ENCODE measurements at regions not wholly inside any gene's neighbourhood (a gene's known extent, or its start where the extent isn't known, plus 50 kb on each side); places are given as distances from the start of the nearest gene placed in this dataset.

DNA sequence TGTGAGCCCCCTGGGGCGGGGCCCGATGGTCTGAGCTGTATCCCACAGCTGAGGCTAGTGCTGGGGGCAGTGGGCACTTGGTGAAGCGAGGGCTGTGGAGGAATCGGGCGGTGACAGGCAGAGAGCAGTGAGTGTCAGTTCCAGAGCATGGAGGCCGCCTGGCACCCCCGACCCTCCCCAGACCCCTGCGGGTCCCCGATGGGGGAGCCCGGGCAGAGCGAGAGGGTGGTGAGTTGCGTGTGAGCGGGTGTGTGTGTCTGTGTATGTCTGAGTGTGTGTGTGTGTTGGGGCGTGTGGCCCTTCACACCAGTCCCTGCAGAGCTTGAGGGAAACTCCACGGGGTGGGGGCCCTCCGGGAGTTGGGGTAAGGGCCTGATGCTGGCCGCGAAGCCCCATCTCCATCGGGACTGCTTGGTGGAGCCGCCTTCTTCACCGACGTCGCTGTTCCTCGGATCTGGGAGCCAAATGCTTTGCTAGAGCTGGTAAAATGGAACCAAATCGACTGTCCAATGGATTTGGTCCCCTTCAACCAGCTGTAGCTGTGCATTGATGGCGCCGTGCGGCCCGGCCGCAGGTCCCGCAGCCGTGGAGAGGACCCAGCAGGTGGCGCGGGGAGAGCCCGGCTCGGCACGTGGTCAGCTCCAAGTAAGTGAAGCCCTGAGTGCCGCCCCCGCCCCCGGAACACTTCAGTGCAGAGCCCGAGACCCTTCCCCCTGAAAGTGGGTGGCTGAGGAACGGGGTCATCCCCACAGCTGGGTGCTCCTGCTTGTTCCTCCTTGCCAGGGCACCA, 77.7 kb upstream of the SLCO4A1 start:
- H3K4me1 Mint-ChIP-seq: peaks cover 7% of the 10 kb centered on the region
- H3K36me3 Mint-ChIP-seq: no peaks in the 10 kb centered on the region
- no peak overlapping the region for H3K27ac Mint-ChIP-seq
- H3K27me3 Mint-ChIP-seq: peaks cover 70% of the 10 kb centered on the region
- no peak overlapping the region for H3K4me3 Mint-ChIP-seq
- no peaks in the 10 kb centered on the region for H3K9me3 Mint-ChIP-seq
- no peak for ATAC-seq

GRCh38 chr20:62566266-62566665, 76.0 kb upstream of the SLCO4A1 start:
- no peak for ATAC-seq
- no peak overlapping the region for H3K27ac Mint-ChIP-seq
- no peaks in the 10 kb centered on the region for H3K9me3 Mint-ChIP-seq
- H3K36me3 Mint-ChIP-seq: no peaks in the 10 kb centered on the region
- H3K4me3 Mint-ChIP-seq: no peak overlapping the region
- H3K4me1 Mint-ChIP-seq: peaks cover 4% of the 10 kb centered on the region
- peaks cover 77% of the 10 kb centered on the region for H3K27me3 Mint-ChIP-seq

DNA sequence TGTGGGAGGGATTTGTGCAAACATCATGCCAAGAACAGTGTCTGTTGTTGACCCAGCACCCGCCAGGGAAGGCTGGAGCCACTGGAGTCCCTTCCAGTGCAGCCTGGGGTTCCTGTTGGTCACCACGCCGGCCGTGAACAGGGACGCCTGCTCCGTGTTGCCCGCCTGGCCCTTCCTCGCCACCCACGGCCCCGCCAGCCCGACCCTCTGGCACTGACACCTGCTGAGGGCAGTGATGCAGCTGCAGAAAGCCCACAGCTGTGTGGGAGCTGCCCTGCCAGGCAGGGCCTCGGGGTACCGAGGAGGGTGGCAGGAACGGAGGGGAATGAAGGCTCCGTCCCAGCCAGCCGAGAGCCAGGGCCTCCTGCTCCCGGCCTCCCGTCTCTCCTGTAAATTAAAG, 75.5 kb upstream of the SLCO4A1 start:
- no peak overlapping the region for H3K4me3 Mint-ChIP-seq
- ATAC-seq: no peak
- H3K27me3 Mint-ChIP-seq: peaks cover 74% of the 10 kb centered on the region
- no peak overlapping the region for H3K27ac Mint-ChIP-seq
- H3K9me3 Mint-ChIP-seq: no peaks in the 10 kb centered on the region
- no peaks in the 10 kb centered on the region for H3K36me3 Mint-ChIP-seq
- no peaks in the 10 kb centered on the region for H3K4me1 Mint-ChIP-seq

DNA sequence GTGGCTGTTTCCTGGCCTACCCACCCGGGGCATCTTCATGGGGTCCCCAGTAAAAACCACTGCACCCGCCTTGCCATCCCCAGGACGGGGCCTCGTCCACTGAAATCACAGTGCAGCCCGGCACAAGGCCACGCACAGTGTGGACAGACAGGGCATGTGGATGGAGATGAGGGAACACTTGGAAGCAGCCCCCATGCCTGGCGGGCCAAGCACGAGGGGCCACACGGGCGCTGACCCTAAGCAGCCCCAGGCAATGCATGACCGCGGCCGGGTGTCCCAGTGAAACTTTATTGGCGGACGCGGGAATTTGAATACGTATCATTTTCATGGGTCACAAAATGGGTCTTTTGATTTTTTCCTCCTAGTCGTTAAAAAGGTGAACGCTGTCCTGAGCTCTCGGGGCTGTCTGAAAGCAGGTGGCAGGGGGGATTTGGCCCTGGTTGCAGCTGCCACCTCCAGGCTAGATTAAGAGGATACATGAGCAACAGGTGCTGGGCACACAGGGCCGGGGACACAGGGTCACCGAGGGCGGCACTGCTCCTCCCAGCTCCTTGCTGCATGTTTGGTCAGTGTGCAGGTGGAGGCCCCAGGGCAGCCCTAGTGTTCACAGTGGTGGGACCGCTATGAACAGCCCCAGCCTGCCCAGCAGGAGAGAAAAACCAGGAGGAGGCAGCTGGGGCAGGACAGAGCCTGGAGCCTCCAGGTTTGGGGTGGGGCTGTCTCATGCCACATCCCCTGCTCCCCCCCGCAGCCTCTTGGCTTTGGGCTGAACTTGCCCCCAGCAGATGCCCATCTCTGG, 74.9 kb upstream of the SLCO4A1 start:
- Mint-ChIP-seq H3K4me1 (no peaks in the 10 kb centered on the region), H3K27me3 (peaks cover 73% of the 10 kb centered on the region), H3K27ac (no peak overlapping the region), H3K4me3 (no peak overlapping the region), H3K36me3 (no peaks in the 10 kb centered on the region), H3K9me3 (no peaks in the 10 kb centered on the region)
- no peak for ATAC-seq

GRCh38 chr20:62568045-62568389, 74.3 kb upstream of the SLCO4A1 start:
- Mint-ChIP-seq H3K4me3 (no peak overlapping the region), H3K9me3 (no peaks in the 10 kb centered on the region), H3K27me3 (peaks cover 73% of the 10 kb centered on the region), H3K27ac (no peak overlapping the region), H3K36me3 (no peaks in the 10 kb centered on the region), H3K4me1 (no peaks in the 10 kb centered on the region)
- ATAC-seq: no peak

- H3K27me3 Mint-ChIP-seq: peaks cover 73% of the 10 kb centered on the region
- H3K27ac Mint-ChIP-seq: no peak overlapping the region
- H3K36me3 Mint-ChIP-seq: no peaks in the 10 kb centered on the region
- H3K4me1 Mint-ChIP-seq: no peaks in the 10 kb centered on the region
- no peak overlapping the region for H3K4me3 Mint-ChIP-seq
- no peaks in the 10 kb centered on the region for H3K9me3 Mint-ChIP-seq
- no peak for ATAC-seq
Observed at GRCh38 chr20:62569615-62570014, 72.7 kb upstream of the SLCO4A1 start.

GRCh38 chr20:62570403-62570802, 71.9 kb upstream of the SLCO4A1 start:
- Mint-ChIP-seq H3K4me3 (no peak overlapping the region), H3K9me3 (no peaks in the 10 kb centered on the region), H3K27me3 (peaks cover 80% of the 10 kb centered on the region), H3K27ac (no peak overlapping the region), H3K4me1 (no peaks in the 10 kb centered on the region), H3K36me3 (no peaks in the 10 kb centered on the region)
- ATAC-seq: no peak

GRCh38 chr20:62570897-62571668, 71.2 kb upstream of the SLCO4A1 start:
- Mint-ChIP-seq H3K9me3 (no peaks in the 10 kb centered on the region), H3K4me3 (no peak overlapping the region)

DNA sequence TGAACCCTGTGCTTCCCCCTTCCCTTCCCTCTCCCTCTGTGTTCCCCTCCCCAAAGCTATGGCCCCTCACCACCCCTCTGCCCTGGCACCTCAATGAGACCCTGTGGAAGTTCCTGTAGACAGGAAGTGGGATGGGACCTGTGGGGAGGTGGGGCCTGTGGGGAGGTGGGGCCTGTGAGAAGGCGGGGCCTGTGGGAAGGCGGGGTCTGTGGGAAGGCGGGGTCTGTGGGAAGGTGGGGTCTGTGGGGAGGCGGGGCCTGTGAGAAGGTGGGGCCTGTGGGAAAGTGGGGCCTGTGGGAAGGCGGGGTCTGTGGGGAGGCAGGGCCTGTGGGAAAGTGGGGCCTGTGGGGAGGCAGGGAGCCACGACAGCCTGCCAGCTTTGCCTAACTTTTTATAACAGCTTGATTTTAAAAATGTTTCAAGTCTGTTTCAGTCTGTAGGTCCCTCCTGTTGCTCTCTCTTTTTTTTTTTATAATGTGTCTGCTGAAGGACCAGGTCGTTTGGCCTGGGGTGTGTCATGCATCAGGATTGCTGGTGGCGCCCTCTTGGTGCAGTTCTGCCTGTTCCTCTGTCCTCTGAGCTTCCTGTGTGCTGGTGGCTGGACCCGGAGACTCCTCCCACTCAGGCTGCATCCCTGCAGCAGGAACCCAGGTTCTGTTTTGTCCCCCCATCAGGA, 70.5 kb upstream of the SLCO4A1 start:
- H3K27ac Mint-ChIP-seq: no peak overlapping the region

More at GRCh38 chr20:62570897-62571668, 71.2 kb upstream of the SLCO4A1 start:
- Mint-ChIP-seq H3K27ac (no peak overlapping the region), H3K27me3 (peaks cover 87% of the 10 kb centered on the region), H3K36me3 (no peaks in the 10 kb centered on the region), H3K4me1 (no peaks in the 10 kb centered on the region)
- no peak for ATAC-seq

DNA sequence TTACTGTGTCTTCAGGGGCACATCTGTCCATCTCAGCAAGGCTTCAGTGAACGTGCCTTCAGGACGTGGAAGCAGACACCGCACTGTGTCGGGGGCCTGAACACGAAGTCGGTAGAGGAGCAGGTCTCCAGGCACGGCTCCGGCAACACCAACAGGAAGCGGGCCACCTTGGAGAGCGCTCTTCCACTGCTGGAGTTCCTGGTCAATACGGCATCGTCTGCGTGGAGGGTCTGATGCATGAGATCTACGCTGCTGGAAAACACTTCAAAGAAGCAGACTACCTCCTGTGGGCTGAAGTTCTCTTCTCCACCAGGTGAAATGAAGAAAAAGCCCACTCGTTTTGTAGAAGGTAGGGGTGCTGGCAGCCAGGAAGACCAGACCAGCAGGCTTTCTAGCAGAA, 69.3 kb upstream of the SLCO4A1 start:
- no peaks in the 10 kb centered on the region for H3K9me3 Mint-ChIP-seq
- no peak overlapping the region for H3K4me3 Mint-ChIP-seq
- no peaks in the 10 kb centered on the region for H3K36me3 Mint-ChIP-seq
- H3K4me1 Mint-ChIP-seq: no peaks in the 10 kb centered on the region
- H3K27me3 Mint-ChIP-seq: peaks cover 95% of the 10 kb centered on the region
- H3K27ac Mint-ChIP-seq: no peak overlapping the region
- no peak for ATAC-seq

More for the DNA sequence above, 70.5 kb upstream of the SLCO4A1 start:
- ATAC-seq: peak; percentile 10
- peaks cover 93% of the 10 kb centered on the region for H3K27me3 Mint-ChIP-seq
- no peaks in the 10 kb centered on the region for H3K9me3 Mint-ChIP-seq
- no peaks in the 10 kb centered on the region for H3K36me3 Mint-ChIP-seq
- no peak overlapping the region for H3K4me3 Mint-ChIP-seq
- no peaks in the 10 kb centered on the region for H3K4me1 Mint-ChIP-seq

DNA sequence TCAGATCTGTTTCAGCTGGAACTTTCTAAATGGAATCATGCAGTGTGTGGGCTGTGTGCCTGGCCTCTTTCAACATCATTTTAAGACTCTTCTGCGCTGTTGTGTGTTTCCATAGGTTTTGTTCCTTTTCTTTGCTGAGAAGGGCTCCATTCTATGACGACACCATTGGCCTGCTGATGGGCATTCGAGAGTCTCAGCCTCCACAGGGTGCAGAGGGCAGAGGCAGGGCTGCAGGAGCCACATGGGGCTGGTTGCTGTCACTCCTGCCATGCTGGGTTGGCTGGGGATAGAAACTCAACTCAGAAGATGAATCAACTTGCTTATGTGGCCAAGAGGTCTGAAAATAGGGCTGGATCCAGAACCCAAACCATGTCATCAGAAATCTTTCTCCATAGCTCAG, 68.5 kb upstream of the SLCO4A1 start:
- Mint-ChIP-seq H3K27me3 (peaks cover 95% of the 10 kb centered on the region), H3K36me3 (no peaks in the 10 kb centered on the region), H3K4me3 (no peak overlapping the region), H3K4me1 (peaks cover 3% of the 10 kb centered on the region), H3K27ac (no peak overlapping the region), H3K9me3 (no peaks in the 10 kb centered on the region)
- ATAC-seq: no peak

GRCh38 chr20:62574230-62574993, 67.9 kb upstream of the SLCO4A1 start:
- Mint-ChIP-seq H3K27ac (no peak overlapping the region), H3K9me3 (peaks cover 4% of the 10 kb centered on the region), H3K27me3 (peaks cover 95% of the 10 kb centered on the region), H3K4me3 (no peak overlapping the region), H3K4me1 (peaks cover 9% of the 10 kb centered on the region), H3K36me3 (no peaks in the 10 kb centered on the region)
- ATAC-seq: peak; percentile 19

GRCh38 chr20:62575976-62576722, 66.2 kb upstream of the SLCO4A1 start:
- Mint-ChIP-seq H3K27ac (no peak overlapping the region), H3K27me3 (peaks cover 91% of the 10 kb centered on the region), H3K4me3 (no peak overlapping the region), H3K9me3 (peaks cover 8% of the 10 kb centered on the region), H3K4me1 (peaks cover 15% of the 10 kb centered on the region), H3K36me3 (no peaks in the 10 kb centered on the region)
- no peak for ATAC-seq

Measured in stimulated activated memory B cell treated with anti-CD40 and anti-IgM and Interleukin-4, amounts not matched to agents 10 μg/mL and 1 μg/mL and 100 μg/mL, for 72 hours (primary cell).